ENCODE measurements at regions not wholly inside any gene's neighbourhood (a gene's known extent, or its start where the extent isn't known, plus 50 kb on each side); places are given as distances from the start of the nearest gene placed in this dataset.

GRCh38 chr11:106390078-106390477 is 312.6 kb downstream of the AASDHPPT start:
- TF ChIP-seq DNMT1 (CRISPR knock-in tag; IDR thresholded peaks at IDR 0.05) (no peak), ZBTB40 (IDR thresholded peaks at IDR 0.05) (no peak), ZBTB40 (CRISPR knock-in tag; IDR thresholded peaks at IDR 0.05) (no peak), ARID2 (CRISPR knock-in tag; IDR thresholded peaks at IDR 0.05; ENCODE audit: borderline replicate concordance) (no peak), CTCF (CRISPR knock-in tag; IDR thresholded peaks at IDR 0.05) (no peak)
